Astrocyte of the spinal cord (primary cell): ENCODE measurements at regions not wholly inside any gene's neighbourhood (a gene's known extent, or its start where the extent isn't known, plus 50 kb on each side); places are given as distances from the start of the nearest gene placed in this dataset.
"Not testable (repeated sequence)": the region's sequence is repeated elsewhere in the genome, so short reads cannot be mapped to it uniquely, and the experiment has no call there.

Source experiments
- DNase-seq: peaks from one replicate; pipeline ENCODE4 v3.0.0; 2011; ENCODE audit warnings: low read depth, low spot score
- H3K4me3 ChIP-seq: 2 replicates; pipeline ENCODE4 v1.5.1; 2011; ENCODE audit warnings: low read depth, mild to moderate bottlenecking, low read length, moderate library complexity
- in situ Hi-C: cut with HindIII; loops from 2 replicates; pipeline ENCODE4 v1.10.0; 2017; ENCODE audit warnings: low sequenced_read_pairs
- TF ChIP-seq, protein P1 (sequence below): IDR thresholded peaks from 2 replicates; pipeline ENCODE4 v1.5.1; 2012; ENCODE audit warnings: low read depth, mild to moderate bottlenecking, low read length, inconsistent platforms

GRCh38 chr11:42816471-42816870 lies 495.3 kb upstream of the API5 start:
- in situ Hi-C loops: no loop called here
- no peak for DNase-seq
- TF ChIP-seq, protein P1, sequence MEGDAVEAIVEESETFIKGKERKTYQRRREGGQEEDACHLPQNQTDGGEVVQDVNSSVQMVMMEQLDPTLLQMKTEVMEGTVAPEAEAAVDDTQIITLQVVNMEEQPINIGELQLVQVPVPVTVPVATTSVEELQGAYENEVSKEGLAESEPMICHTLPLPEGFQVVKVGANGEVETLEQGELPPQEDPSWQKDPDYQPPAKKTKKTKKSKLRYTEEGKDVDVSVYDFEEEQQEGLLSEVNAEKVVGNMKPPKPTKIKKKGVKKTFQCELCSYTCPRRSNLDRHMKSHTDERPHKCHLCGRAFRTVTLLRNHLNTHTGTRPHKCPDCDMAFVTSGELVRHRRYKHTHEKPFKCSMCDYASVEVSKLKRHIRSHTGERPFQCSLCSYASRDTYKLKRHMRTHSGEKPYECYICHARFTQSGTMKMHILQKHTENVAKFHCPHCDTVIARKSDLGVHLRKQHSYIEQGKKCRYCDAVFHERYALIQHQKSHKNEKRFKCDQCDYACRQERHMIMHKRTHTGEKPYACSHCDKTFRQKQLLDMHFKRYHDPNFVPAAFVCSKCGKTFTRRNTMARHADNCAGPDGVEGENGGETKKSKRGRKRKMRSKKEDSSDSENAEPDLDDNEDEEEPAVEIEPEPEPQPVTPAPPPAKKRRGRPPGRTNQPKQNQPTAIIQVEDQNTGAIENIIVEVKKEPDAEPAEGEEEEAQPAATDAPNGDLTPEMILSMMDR: no peak
- no peak overlapping the region for H3K4me3 ChIP-seq

DNA sequence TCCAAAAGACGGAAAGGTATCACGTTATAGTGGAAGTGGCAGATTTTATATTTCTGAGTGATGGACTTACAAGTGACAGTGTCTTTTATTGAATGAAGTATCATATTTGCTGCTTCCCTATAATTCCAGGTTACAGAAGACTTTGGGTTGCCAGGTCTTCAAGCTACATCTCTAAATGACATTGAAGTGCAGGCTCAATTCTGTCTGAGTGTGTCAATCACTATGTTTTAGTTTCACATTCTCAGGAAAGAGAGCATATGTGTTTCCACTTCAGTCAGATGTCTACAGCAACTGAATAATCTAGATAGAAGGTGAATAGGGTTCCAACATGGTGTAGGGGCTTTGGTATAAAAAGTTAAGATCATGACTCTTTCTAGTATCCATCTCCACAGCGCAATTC lies 492.7 kb upstream of the API5 start:
- H3K4me3 ChIP-seq: no peak overlapping the region
- DNase-seq: no peak
- TF ChIP-seq, protein P1: no peak
- in situ Hi-C loops: no loop called here

DNA sequence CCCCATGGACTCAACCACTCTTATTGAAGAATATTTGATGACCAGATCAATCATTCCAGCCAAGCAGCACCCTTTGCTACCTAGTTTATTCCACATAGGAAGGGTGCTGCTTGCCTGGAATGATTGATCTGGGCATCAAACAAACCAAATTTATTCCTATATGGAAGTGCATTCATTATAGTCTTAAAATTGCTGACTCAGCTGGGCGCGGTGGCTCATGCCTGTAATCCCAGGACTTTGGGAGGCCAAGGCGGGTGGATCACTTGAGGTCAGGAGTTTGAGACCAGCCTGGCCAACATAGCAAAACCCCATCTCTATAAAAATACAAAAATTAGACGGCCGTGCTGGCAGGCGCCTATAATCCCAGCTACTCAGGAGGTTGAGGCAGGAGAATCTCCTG lies 489.6 kb upstream of the API5 start:
- DNase-seq, in situ Hi-C loops, H3K4me3 ChIP-seq: not testable (repeated sequence)

GRCh38 chr11:42823546-42823945 lies 488.2 kb upstream of the API5 start:
- in situ Hi-C loops: no loop called here
- H3K4me3 ChIP-seq: no peak overlapping the region
- TF ChIP-seq, protein P1: no peak
- DNase-seq: no peak

- TF ChIP-seq, protein P1: no peak
- no peak for DNase-seq
- in situ Hi-C loops: no loop called here
- H3K4me3 ChIP-seq: no peak overlapping the region
Measured at GRCh38 chr11:42824067-42824466, 487.7 kb upstream of the API5 start.

DNA sequence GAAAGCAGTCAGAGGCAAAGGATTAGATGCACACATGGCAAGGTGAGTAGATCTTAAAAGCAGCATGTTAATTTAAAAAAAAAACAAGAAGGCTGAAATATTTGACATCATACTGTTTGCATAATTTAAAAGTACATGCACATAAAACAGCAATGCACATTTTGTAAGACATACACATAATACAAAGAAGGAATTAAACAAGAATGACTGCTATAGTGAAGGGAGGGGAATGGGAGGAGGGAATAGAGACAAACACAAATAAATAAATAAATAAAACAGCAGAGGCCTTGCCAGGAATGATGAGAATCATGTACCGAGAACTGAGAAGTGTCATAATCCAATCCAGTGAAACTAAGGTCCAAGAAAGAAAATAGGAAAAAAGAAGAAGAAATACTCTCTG lies 486.2 kb upstream of the API5 start:
- H3K4me3 ChIP-seq: no peak overlapping the region
- in situ Hi-C loops: no loop called here
- no peak for DNase-seq
- TF ChIP-seq, protein P1: no peak

DNA sequence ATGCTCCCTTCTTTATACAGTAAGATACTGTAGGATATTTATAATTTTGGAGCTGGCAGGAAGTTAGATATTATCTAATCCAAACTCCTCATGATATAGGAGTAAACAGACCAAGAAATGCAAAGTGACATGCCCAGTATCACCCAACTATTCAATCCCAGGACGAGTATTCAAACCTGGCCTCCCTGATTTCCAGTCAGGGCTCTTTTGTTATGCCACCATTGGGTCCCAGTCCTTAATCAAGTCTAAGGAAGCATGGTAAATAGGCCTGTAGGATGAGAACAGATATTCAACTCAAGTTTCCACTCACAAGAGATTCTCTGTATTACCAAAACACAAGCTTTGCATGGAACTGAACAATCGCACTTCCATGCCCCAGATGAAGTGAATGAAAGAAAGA lies 484.0 kb upstream of the API5 start:
- no peak overlapping the region for H3K4me3 ChIP-seq
- no peak for DNase-seq
- TF ChIP-seq, protein P1: no peak
- in situ Hi-C loops: no loop called here
